ENCODE measurements at regions not wholly inside any gene's neighbourhood (a gene's known extent, or its start where the extent isn't known, plus 50 kb on each side); places are given as distances from the start of the nearest gene placed in this dataset.

- Histone ChIP-seq H3K9me3 (ENCODE audit: control insufficient read depth in 1 of 2, low read length in 2 of 2) (no peaks in the 10 kb centered on the region), H3K27me3 (ENCODE audit: low read depth, low read length) (no peaks in the 10 kb centered on the region), H3K4me3 (ENCODE audit: low read depth in 1 of 2, low read length in 2 of 2) (no peak overlapping the region), H3K36me3 (ENCODE audit: control insufficient read depth in 1 of 2, insufficient read depth in 2 of 2, low read length in 2 of 2) (no peaks in the 10 kb centered on the region), H3K4me1 (ENCODE audit: control insufficient read depth in 1 of 2, insufficient read depth in 2 of 2, low read length in 2 of 2) (peaks cover 0 to 4% of the 10 kb centered on the region in 2 donors), H3K27ac (ENCODE audit: low read length) (no peak overlapping the region)
These were observed 268.0 kb upstream of the PARD3B start for GRCh38 chr2:204277226-204277625.

GRCh38 chr2:204278454-204278853 lies 266.8 kb upstream of the PARD3B start:
- H3K27me3 ChIP-seq (ENCODE audit: low read depth, low read length): no peaks in the 10 kb centered on the region
- no peak overlapping the region for H3K27ac ChIP-seq (ENCODE audit: low read length)
- H3K9me3 ChIP-seq (ENCODE audit: control insufficient read depth in 1 of 2, low read length in 2 of 2): no peaks in the 10 kb centered on the region
- H3K4me3 ChIP-seq (ENCODE audit: low read depth in 1 of 2, low read length in 2 of 2): no peak overlapping the region
- H3K36me3 ChIP-seq (ENCODE audit: control insufficient read depth in 1 of 2, insufficient read depth in 2 of 2, low read length in 2 of 2): no peaks in the 10 kb centered on the region
- peaks cover 0 to 4% of the 10 kb centered on the region in 2 donors for H3K4me1 ChIP-seq (ENCODE audit: control insufficient read depth in 1 of 2, insufficient read depth in 2 of 2, low read length in 2 of 2)

- Histone ChIP-seq H3K4me1 (ENCODE audit: control insufficient read depth in 1 of 2, insufficient read depth in 2 of 2, low read length in 2 of 2) (no peaks in the 10 kb centered on the region), H3K9me3 (ENCODE audit: control insufficient read depth in 1 of 2, low read length in 2 of 2) (no peaks in the 10 kb centered on the region), H3K27me3 (ENCODE audit: low read depth, low read length) (no peaks in the 10 kb centered on the region), H3K4me3 (ENCODE audit: low read depth in 1 of 2, low read length in 2 of 2) (no peak overlapping the region), H3K36me3 (ENCODE audit: control insufficient read depth in 1 of 2, insufficient read depth in 2 of 2, low read length in 2 of 2) (no peaks in the 10 kb centered on the region), H3K27ac (ENCODE audit: low read length) (no peak overlapping the region)
These were observed 265.5 kb upstream of the PARD3B start for GRCh38 chr2:204279819-204280218.

GRCh38 chr2:204280262-204280668 lies 265.0 kb upstream of the PARD3B start:
- no peaks in the 10 kb centered on the region for H3K4me1 ChIP-seq (ENCODE audit: control insufficient read depth in 1 of 2, insufficient read depth in 2 of 2, low read length in 2 of 2)
- no peaks in the 10 kb centered on the region for H3K36me3 ChIP-seq (ENCODE audit: control insufficient read depth in 1 of 2, insufficient read depth in 2 of 2, low read length in 2 of 2)
- no peak overlapping the region for H3K27ac ChIP-seq (ENCODE audit: low read length)
- H3K9me3 ChIP-seq (ENCODE audit: control insufficient read depth in 1 of 2, low read length in 2 of 2): no peaks in the 10 kb centered on the region
- H3K4me3 ChIP-seq (ENCODE audit: low read depth in 1 of 2, low read length in 2 of 2): no peak overlapping the region
- no peaks in the 10 kb centered on the region for H3K27me3 ChIP-seq (ENCODE audit: low read depth, low read length)

- Histone ChIP-seq H3K27ac (ENCODE audit: low read length) (no peak overlapping the region), H3K4me1 (ENCODE audit: control insufficient read depth in 1 of 2, insufficient read depth in 2 of 2, low read length in 2 of 2) (no peaks in the 10 kb centered on the region), H3K9me3 (ENCODE audit: control insufficient read depth in 1 of 2, low read length in 2 of 2) (no peaks in the 10 kb centered on the region), H3K36me3 (ENCODE audit: control insufficient read depth in 1 of 2, insufficient read depth in 2 of 2, low read length in 2 of 2) (no peaks in the 10 kb centered on the region), H3K27me3 (ENCODE audit: low read depth, low read length) (no peaks in the 10 kb centered on the region), H3K4me3 (ENCODE audit: low read depth in 1 of 2, low read length in 2 of 2) (no peak overlapping the region)
These were observed 263.2 kb upstream of the PARD3B start for GRCh38 chr2:204282081-204282480.

- Histone ChIP-seq H3K36me3 (ENCODE audit: control insufficient read depth in 1 of 2, insufficient read depth in 2 of 2, low read length in 2 of 2) (no peaks in the 10 kb centered on the region), H3K27ac (ENCODE audit: low read length) (no peak overlapping the region), H3K4me1 (ENCODE audit: control insufficient read depth in 1 of 2, insufficient read depth in 2 of 2, low read length in 2 of 2) (no peaks in the 10 kb centered on the region), H3K27me3 (ENCODE audit: low read depth, low read length) (no peaks in the 10 kb centered on the region), H3K4me3 (ENCODE audit: low read depth in 1 of 2, low read length in 2 of 2) (no peak overlapping the region), H3K9me3 (ENCODE audit: control insufficient read depth in 1 of 2, low read length in 2 of 2) (no peaks in the 10 kb centered on the region)
These were observed 262.8 kb upstream of the PARD3B start for GRCh38 chr2:204282525-204282924.

GRCh38 chr2:204289066-204289465 lies 256.2 kb upstream of the PARD3B start:
- Histone ChIP-seq H3K4me3 (ENCODE audit: low read depth in 1 of 2, low read length in 2 of 2) (no peak overlapping the region), H3K4me1 (ENCODE audit: control insufficient read depth in 1 of 2, insufficient read depth in 2 of 2, low read length in 2 of 2) (no peaks in the 10 kb centered on the region), H3K9me3 (ENCODE audit: control insufficient read depth in 1 of 2, low read length in 2 of 2) (no peaks in the 10 kb centered on the region), H3K27ac (ENCODE audit: low read length) (no peak overlapping the region), H3K36me3 (ENCODE audit: control insufficient read depth in 1 of 2, insufficient read depth in 2 of 2, low read length in 2 of 2) (no peaks in the 10 kb centered on the region), H3K27me3 (ENCODE audit: low read depth, low read length) (no peaks in the 10 kb centered on the region)

GRCh38 chr2:204292439-204292838 lies 252.8 kb upstream of the PARD3B start:
- Histone ChIP-seq H3K4me1 (ENCODE audit: control insufficient read depth in 1 of 2, insufficient read depth in 2 of 2, low read length in 2 of 2) (no peaks in the 10 kb centered on the region), H3K27ac (ENCODE audit: low read length) (no peak overlapping the region), H3K4me3 (ENCODE audit: low read depth in 1 of 2, low read length in 2 of 2) (no peak overlapping the region), H3K27me3 (ENCODE audit: low read depth, low read length) (no peaks in the 10 kb centered on the region), H3K36me3 (ENCODE audit: control insufficient read depth in 1 of 2, insufficient read depth in 2 of 2, low read length in 2 of 2) (no peaks in the 10 kb centered on the region), H3K9me3 (ENCODE audit: control insufficient read depth in 1 of 2, low read length in 2 of 2) (no peaks in the 10 kb centered on the region)

GRCh38 chr2:204293884-204294747 lies 251.2 kb upstream of the PARD3B start:
- no peaks in the 10 kb centered on the region for H3K4me1 ChIP-seq (ENCODE audit: control insufficient read depth in 1 of 2, insufficient read depth in 2 of 2, low read length in 2 of 2)
- no peak overlapping the region for H3K4me3 ChIP-seq (ENCODE audit: low read depth in 1 of 2, low read length in 2 of 2)
- no peaks in the 10 kb centered on the region for H3K27me3 ChIP-seq (ENCODE audit: low read depth, low read length)
- H3K9me3 ChIP-seq (ENCODE audit: control insufficient read depth in 1 of 2, low read length in 2 of 2): no peaks in the 10 kb centered on the region
- no peaks in the 10 kb centered on the region for H3K36me3 ChIP-seq (ENCODE audit: control insufficient read depth in 1 of 2, insufficient read depth in 2 of 2, low read length in 2 of 2)
- no peak overlapping the region for H3K27ac ChIP-seq (ENCODE audit: low read length)

- Histone ChIP-seq H3K27me3 (ENCODE audit: low read depth, low read length) (no peaks in the 10 kb centered on the region), H3K9me3 (ENCODE audit: control insufficient read depth in 1 of 2, low read length in 2 of 2) (no peaks in the 10 kb centered on the region), H3K4me1 (ENCODE audit: control insufficient read depth in 1 of 2, insufficient read depth in 2 of 2, low read length in 2 of 2) (no peaks in the 10 kb centered on the region), H3K27ac (ENCODE audit: low read length) (no peak overlapping the region), H3K36me3 (ENCODE audit: control insufficient read depth in 1 of 2, insufficient read depth in 2 of 2, low read length in 2 of 2) (no peaks in the 10 kb centered on the region), H3K4me3 (ENCODE audit: low read depth in 1 of 2, low read length in 2 of 2) (no peak overlapping the region)
These were observed 246.9 kb upstream of the PARD3B start for GRCh38 chr2:204298404-204298803.

- Histone ChIP-seq H3K4me1 (ENCODE audit: control insufficient read depth in 1 of 2, insufficient read depth in 2 of 2, low read length in 2 of 2) (no peaks in the 10 kb centered on the region), H3K4me3 (ENCODE audit: low read depth in 1 of 2, low read length in 2 of 2) (no peak overlapping the region), H3K27ac (ENCODE audit: low read length) (no peak overlapping the region), H3K9me3 (ENCODE audit: control insufficient read depth in 1 of 2, low read length in 2 of 2) (no peaks in the 10 kb centered on the region), H3K27me3 (ENCODE audit: low read depth, low read length) (no peaks in the 10 kb centered on the region), H3K36me3 (ENCODE audit: control insufficient read depth in 1 of 2, insufficient read depth in 2 of 2, low read length in 2 of 2) (no peaks in the 10 kb centered on the region)
These were observed 245.5 kb upstream of the PARD3B start for GRCh38 chr2:204299766-204300165.

- Histone ChIP-seq H3K36me3 (ENCODE audit: control insufficient read depth in 1 of 2, insufficient read depth in 2 of 2, low read length in 2 of 2) (no peaks in the 10 kb centered on the region), H3K4me1 (ENCODE audit: control insufficient read depth in 1 of 2, insufficient read depth in 2 of 2, low read length in 2 of 2) (no peaks in the 10 kb centered on the region), H3K27ac (ENCODE audit: low read length) (no peak overlapping the region), H3K9me3 (ENCODE audit: control insufficient read depth in 1 of 2, low read length in 2 of 2) (no peaks in the 10 kb centered on the region), H3K27me3 (ENCODE audit: low read depth, low read length) (no peaks in the 10 kb centered on the region), H3K4me3 (ENCODE audit: low read depth in 1 of 2, low read length in 2 of 2) (no peak overlapping the region)
These were observed 238.6 kb upstream of the PARD3B start for GRCh38 chr2:204306667-204307066.
